ENCODE measurements at regions not wholly inside any gene's neighbourhood (a gene's known extent, or its start where the extent isn't known, plus 50 kb on each side); places are given as distances from the start of the nearest gene placed in this dataset.

- Mint-ChIP-seq H3K27me3 (ENCODE audit: low read depth) (no peaks in the 10 kb centered on the region), H3K9me3 (no peaks in the 10 kb centered on the region), H3K27ac (no peak overlapping the region), H3K4me1 (peaks cover 0 to 4% of the 10 kb centered on the region in 2 experiments; a peak in 1 of 4 replicates), H3K4me3 (no peak overlapping the region), H3K36me3 (ENCODE audit: insufficient read depth in 1 of 3, low read depth in 3 of 3) (no peaks in the 10 kb centered on the region)
- no peak overlapping the region for H3K9ac ChIP-seq (ENCODE audit: extremely low read depth, insufficient read length, low read length)
- H2BK15ac ChIP-seq (ENCODE audit: low read depth, low read length) = no peak overlapping the region
- H3K4ac ChIP-seq (ENCODE audit: low read depth, low read length) = no peak overlapping the region
- DNase-seq = no peak
- H3K23ac ChIP-seq (ENCODE audit: insufficient read length, low read depth, low read length) = no peak overlapping the region
- no peak overlapping the region for H3K27ac ChIP-seq (ENCODE audit: insufficient read length, low read depth, low read length)
- no peak overlapping the region for H3T11ph ChIP-seq (ENCODE audit: low read length)
- H2AK5ac ChIP-seq (ENCODE audit: insufficient read length, low read length) = no peak overlapping the region
- no peak overlapping the region for H4K5ac ChIP-seq (ENCODE audit: insufficient read length, low read depth, low read length)
- H3K79me1 ChIP-seq (ENCODE audit: insufficient read depth, low read depth, low read length, poor library complexity, severe bottlenecking) = no peaks in the 10 kb centered on the region
- no peak overlapping the region for H4K8ac ChIP-seq (replicated peaks; ENCODE audit: insufficient read length, low read depth, low read length)
- H3K56ac ChIP-seq (ENCODE audit: insufficient read length, low read depth, low read length) = no peak overlapping the region
- no peaks in the 10 kb centered on the region; the same call in 1 of the 2 replicates for H3K4me1 ChIP-seq (ENCODE audit: insufficient read depth, low read length)
- H2BK20ac ChIP-seq (ENCODE audit: low read depth, low read length, poor library complexity, severe bottlenecking) = no peak overlapping the region
- H3K23me2 ChIP-seq (ENCODE audit: insufficient read length, low read depth, low read length, poor library complexity, severe bottlenecking) = no peaks in the 10 kb centered on the region
- no CpG with 5 or more reads among the region's 10 CpGs for WGBS (ENCODE audit: extremely low coverage, insufficient read length, low lambda C conversion rate)
- no peak overlapping the region for H2BK5ac ChIP-seq (ENCODE audit: insufficient read length, low read length)
- H3K79me2 ChIP-seq (ENCODE audit: insufficient read depth, low read length) = no peaks in the 10 kb centered on the region
- H2AFZ ChIP-seq (ENCODE audit: low read length) = no peak overlapping the region
- TF ChIP-seq, protein P1, sequence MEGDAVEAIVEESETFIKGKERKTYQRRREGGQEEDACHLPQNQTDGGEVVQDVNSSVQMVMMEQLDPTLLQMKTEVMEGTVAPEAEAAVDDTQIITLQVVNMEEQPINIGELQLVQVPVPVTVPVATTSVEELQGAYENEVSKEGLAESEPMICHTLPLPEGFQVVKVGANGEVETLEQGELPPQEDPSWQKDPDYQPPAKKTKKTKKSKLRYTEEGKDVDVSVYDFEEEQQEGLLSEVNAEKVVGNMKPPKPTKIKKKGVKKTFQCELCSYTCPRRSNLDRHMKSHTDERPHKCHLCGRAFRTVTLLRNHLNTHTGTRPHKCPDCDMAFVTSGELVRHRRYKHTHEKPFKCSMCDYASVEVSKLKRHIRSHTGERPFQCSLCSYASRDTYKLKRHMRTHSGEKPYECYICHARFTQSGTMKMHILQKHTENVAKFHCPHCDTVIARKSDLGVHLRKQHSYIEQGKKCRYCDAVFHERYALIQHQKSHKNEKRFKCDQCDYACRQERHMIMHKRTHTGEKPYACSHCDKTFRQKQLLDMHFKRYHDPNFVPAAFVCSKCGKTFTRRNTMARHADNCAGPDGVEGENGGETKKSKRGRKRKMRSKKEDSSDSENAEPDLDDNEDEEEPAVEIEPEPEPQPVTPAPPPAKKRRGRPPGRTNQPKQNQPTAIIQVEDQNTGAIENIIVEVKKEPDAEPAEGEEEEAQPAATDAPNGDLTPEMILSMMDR (conservative IDR thresholded peaks at IDR 0.05) = no peak
- no peak overlapping the region for H3K18ac ChIP-seq (ENCODE audit: insufficient read length, low read depth, low read length)
- no peak overlapping the region for H3K14ac ChIP-seq (ENCODE audit: insufficient read depth, low read length)
- H3K9me3 ChIP-seq (ENCODE audit: control insufficient read depth, low read depth, low read length) = no peaks in the 10 kb centered on the region
- no peak overlapping the region for H2BK120ac ChIP-seq (ENCODE audit: low read depth, low read length, poor library complexity, severe bottlenecking)
- H2BK12ac ChIP-seq (ENCODE audit: insufficient read length, low read depth, low read length) = no peak overlapping the region
- H3K27me3 ChIP-seq (ENCODE audit: insufficient read depth, low read length) = no peaks in the 10 kb centered on the region
- H4K91ac ChIP-seq (ENCODE audit: insufficient read length, low read depth, low read length) = no peak overlapping the region
- H4K20me1 ChIP-seq (ENCODE audit: control insufficient read depth, insufficient read depth, insufficient read length) = no peaks in the 10 kb centered on the region
- no peak overlapping the region for H3K4me2 ChIP-seq (ENCODE audit: insufficient read depth, insufficient read length, low read length)
Measured at GRCh38 chr5:4531756-4532704, 608.1 kb upstream of the ADAMTS16 start.

Measured in H9 (cell line).